GM12878 (cell line): ENCODE measurements at regions not wholly inside any gene's neighbourhood (a gene's known extent, or its start where the extent isn't known, plus 50 kb on each side); places are given as distances from the start of the nearest gene placed in this dataset.

Experiments used
- ATAC-seq: fragments of 200-7000 bp; cut with Tn5 transposase; 3 replicates; pipeline ENCODE4 v1.9.1; 2020; ENCODE audit warnings: mild to moderate bottlenecking, moderate library complexity
- BruUV-seq: library from RNA; stranded (reverse); fragments of 400-500 nt; replicated peaks from 2 replicates; lab custom pipeline; 2021; lab: Mats Ljungman, UMichigan
- CTCF ChIA-PET: fragments of 300-600 bp; sonication (Branson Sonifier 250); formaldehyde crosslinking; extraction: SDS; loops from one replicate; lab custom pipeline; 2021; ENCODE audit warnings: inconsistent platforms; lab: Yijun Ruan, JAX
- POLR2A ChIA-PET: fragments of 350-600 bp; formaldehyde crosslinking; extraction: SDS; loops from one replicate; lab custom pipeline; 2021; ENCODE audit warnings: inconsistent platforms; lab: Charles Lee
- RAD21 ChIA-PET: fragments of 300-600 bp; sonication (Branson Sonifier 250); formaldehyde crosslinking; loops from one replicate; lab custom pipeline; 2023; ENCODE audit warnings: antibody characterized with exemption; ENCODE audit not compliant: unreplicated experiment; lab: Charles Lee
- SMC1A ChIA-PET: fragments of 300-600 bp; sonication (Branson Sonifier 250); formaldehyde crosslinking; loops from one replicate; lab custom pipeline; 2023; ENCODE audit not compliant: unreplicated experiment, uncharacterized antibody; lab: Charles Lee
- DNase-seq: peaks from one replicate; pipeline ENCODE4 v3.0.0-alpha.2; 2011; ENCODE audit warnings: low read depth, low spot score
- FAIRE-seq: peaks from 3 replicates; lab custom pipeline; 2011; peaks lifted over from hg19 to GRCh38; lab: Jason Lieb, UNC
- H2AFZ ChIP-seq: 2 replicates; pipeline ENCODE4 v1.6.0; 2011; ENCODE audit warnings: low read depth, low read length, control low read depth; ENCODE audit not compliant: control insufficient read depth
- H3K27ac ChIP-seq: 2 replicates; pipeline ENCODE4 v1.5.1; 2011; ENCODE audit warnings: control low read depth; ENCODE audit not compliant: control insufficient read depth, insufficient read depth
- H3K27me3 ChIP-seq, 2 experiments: replicated peaks in 1 of 2; 2 replicates each; pipeline versions ENCODE4 v1.6.0 to v1.6.1; 2011; ENCODE audit warnings: low read length in 1 of 2; ENCODE audit not compliant: control insufficient read depth in 2 of 2, insufficient read depth in 2 of 2
- H3K36me3 ChIP-seq, 2 experiments: 2 replicates each; pipeline ENCODE4 v1.5.1; 2011; ENCODE audit warnings: low read length in 1 of 2; ENCODE audit not compliant: control insufficient read depth in 2 of 2, insufficient read depth in 2 of 2
- H3K4me1 ChIP-seq: 2 replicates; pipeline ENCODE4 v1.6.1; 2011; ENCODE audit warnings: mild to moderate bottlenecking, low read length, moderate library complexity, mixed read lengths; ENCODE audit not compliant: control insufficient read depth, insufficient read depth
- H3K4me2 ChIP-seq: 2 replicates; pipeline ENCODE4 v1.6.0; 2011; ENCODE audit warnings: control low read depth; ENCODE audit not compliant: control insufficient read depth, insufficient read depth
- H3K4me3 ChIP-seq: fragments of 200-600 bp; sonication (generic); 2 replicates; pipeline ENCODE4 v1.5.1; 2016
- H3K79me2 ChIP-seq: 2 replicates; pipeline ENCODE4 v1.6.0; 2011; ENCODE audit warnings: low read length; ENCODE audit not compliant: control insufficient read depth, insufficient read depth
- H3K9ac ChIP-seq: 2 replicates; pipeline ENCODE4 v1.8.0; 2011; ENCODE audit warnings: low read length, control low read depth, mixed read lengths; ENCODE audit not compliant: control insufficient read depth, insufficient read depth
- H3K9me3 ChIP-seq: replicated peaks from 3 replicates; pipeline ENCODE4 v1.5.1; 2011; ENCODE audit warnings: mild to moderate bottlenecking, low read length; ENCODE audit not compliant: control insufficient read depth, insufficient read depth
- H4K20me1 ChIP-seq: 2 replicates; pipeline ENCODE4 v1.6.0; 2011; ENCODE audit not compliant: control insufficient read depth, insufficient read depth
- MYC ChIP-seq: IDR thresholded peaks from 2 replicates; pipeline ENCODE4 v1.6.1; 2011; ENCODE audit warnings: mild to moderate bottlenecking, low read length, moderate library complexity, inconsistent platforms; ENCODE audit not compliant: insufficient read depth, insufficient replicate concordance, insufficient read length, severe bottlenecking
- NKRF ChIP-seq: fragments of 450-650 bp; conservative IDR thresholded peaks from 2 replicates; pipeline ENCODE4 v1.6.1; 2017; ENCODE audit warnings: mild to moderate bottlenecking, moderate library complexity
- NR2F1 ChIP-seq: fragments of 450-650 bp; conservative IDR thresholded peaks from 2 replicates; pipeline ENCODE4 v1.6.1; 2017; ENCODE audit warnings: mild to moderate bottlenecking
- PAX8 ChIP-seq: fragments of 450-650 bp; IDR thresholded peaks from 2 replicates; pipeline ENCODE4 v1.6.1; 2017; ENCODE audit warnings: mild to moderate bottlenecking, moderate library complexity
- PBX3 ChIP-seq: IDR thresholded peaks from 2 replicates; pipeline ENCODE4 v1.6.1; 2011; ENCODE audit warnings: mild to moderate bottlenecking, low read depth, low read length, moderate library complexity; ENCODE audit not compliant: insufficient replicate concordance
- POLR2A ChIP-seq: IDR thresholded peaks from 2 replicates; pipeline ENCODE4 v1.6.1; 2011; ENCODE audit warnings: low read depth, mild to moderate bottlenecking, low read length
- POLR2AphosphoS5 ChIP-seq: IDR thresholded peaks from 2 replicates; pipeline ENCODE4 v1.6.1; 2011; ENCODE audit warnings: mild to moderate bottlenecking, low read length, inconsistent platforms
- RELA ChIP-seq: fragments of 450-650 bp; IDR thresholded peaks from 2 replicates; pipeline ENCODE4 v1.8.0; 2014; ENCODE audit warnings: borderline replicate concordance; ENCODE audit not compliant: partially characterized antibody
- RUNX3 ChIP-seq: IDR thresholded peaks from 2 replicates; pipeline ENCODE4 v1.6.1; 2012; ENCODE audit warnings: low read length, inconsistent platforms
- SPI1 ChIP-seq: IDR thresholded peaks from 2 replicates; pipeline ENCODE4 v1.6.1; 2011; ENCODE audit warnings: low read depth, mild to moderate bottlenecking, low read length, moderate library complexity, borderline replicate concordance; ENCODE audit not compliant: insufficient read depth
- SUPT20H ChIP-seq: IDR thresholded peaks from 2 replicates; pipeline ENCODE4 v1.6.1; 2011; ENCODE audit warnings: low read depth, mild to moderate bottlenecking, low read length, moderate library complexity, borderline replicate concordance; ENCODE audit not compliant: control insufficient read depth
- USF2 ChIP-seq: IDR thresholded peaks from 2 replicates; pipeline ENCODE4 v1.6.1; 2011; ENCODE audit warnings: low read depth, low read length, improper control_type of control experiment, borderline replicate concordance
- ZBTB40 ChIP-seq: fragments of 450-650 bp; IDR thresholded peaks from 2 replicates; pipeline ENCODE4 v1.6.1; 2016; ENCODE audit warnings: mild to moderate bottlenecking, moderate library complexity, borderline replicate concordance
- ZNF24 ChIP-seq: fragments of 450-650 bp; IDR thresholded peaks from 2 replicates; pipeline ENCODE4 v1.6.1; 2017; ENCODE audit warnings: antibody characterized with exemption, mild to moderate bottlenecking
- WGBS: methylation state at CpG from one replicate; pipeline ENCODE4 v1.1.6; 2016; ENCODE audit warnings: low lambda C conversion rate; ENCODE audit not compliant: insufficient replicate concordance, insufficient coverage; ENCODE audit errors: missing lambda C conversion rate; 5-methylcytosine and 5-hydroxymethylcytosine counted together
- in situ Hi-C: fragments of 300-500 bp; cut with MboI; formaldehyde crosslinking; loops from 9 replicates; pipeline ENCODE4 v1.14.3; 2018; ENCODE audit warnings: mixed read lengths
- intact Hi-C: fragments of 100-400 bp; cut with micrococcal nuclease; formaldehyde crosslinking; loops from one replicate; pipeline ENCODE4 v1.14.2; 2022; ENCODE audit not compliant: unreplicated experiment

GRCh38 chr5:2170761-2171160, 288.0 kb upstream of the IRX4 start (continued):
- no peak for TF ChIP-seq ZNF24
- TF ChIP-seq POLR2A: no peak

GRCh38 chr5:2169850-2170760, 287.4 kb upstream of the IRX4 start:
- Histone ChIP-seq H3K4me2 (no peak overlapping the region), H3K4me3 (no peak overlapping the region), H3K9ac (no peak overlapping the region), H3K79me2 (no peaks in the 10 kb centered on the region), H2AFZ (no peak overlapping the region), H3K9me3 (no peaks in the 10 kb centered on the region; the same call in 2 of the 3 replicates), H3K27me3 (no peaks in the 10 kb centered on the region), H3K4me1 (no peaks in the 10 kb centered on the region), H3K36me3 (no peaks in the 10 kb centered on the region), H4K20me1 (no peaks in the 10 kb centered on the region), H3K27ac (no peak overlapping the region)
- no TSS peak for BruUV-seq
- FAIRE-seq: no peak
- DNase-seq: no peak
- intact Hi-C loops: no loop called here
- POLR2A ChIA-PET: no interaction called here
- SMC1A ChIA-PET: no interaction called here
- WGBS: 59% methylated on average over 47 of the region's 47 CpGs
- CTCF ChIA-PET: no interaction called here
- ATAC-seq: no peak
- RAD21 ChIA-PET: no interaction called here
- in situ Hi-C loops: no loop called here
- TF ChIP-seq PAX8 (no peak), POLR2AphosphoS5 (no peak), NR2F1 (no peak), SUPT20H (no peak), PBX3 (no peak), RELA (no peak), MYC (no peak), SPI1 (no peak), ZBTB40 (no peak), RUNX3 (no peak), USF2 (no peak), NKRF (no peak)
